ENCODE measurements at regions not wholly inside any gene's neighbourhood (a gene's known extent, or its start where the extent isn't known, plus 50 kb on each side); places are given as distances from the start of the nearest gene placed in this dataset.
"Not testable (repeated sequence)": the region's sequence is repeated elsewhere in the genome, so short reads cannot be mapped to it uniquely, and the experiment has no call there.

DNA sequence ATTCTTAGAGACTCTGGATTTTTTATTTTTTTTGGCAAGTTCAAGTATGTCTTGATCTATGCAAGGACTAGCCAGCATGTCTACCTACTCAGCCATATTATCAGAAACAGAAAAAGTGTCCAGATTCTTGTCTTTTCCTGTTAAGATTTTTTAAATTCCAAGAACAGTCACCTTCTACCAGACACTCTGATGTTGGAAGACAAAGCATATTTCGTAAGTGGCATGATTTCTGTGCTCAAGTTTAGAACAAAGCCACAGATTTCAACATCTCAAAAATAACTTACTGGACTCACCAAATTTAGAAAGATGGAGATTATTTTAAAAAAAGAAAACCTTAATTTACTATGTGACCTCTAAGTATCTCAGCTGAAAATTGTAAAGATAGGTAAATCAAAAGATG lies 61.9 kb downstream of the GOLGA6L7 start:
- Histone ChIP-seq H3K27me3 (ENCODE audit: control insufficient read depth in 1 of 2, insufficient read depth in 2 of 2, low read length in 2 of 2) (no peaks in the 10 kb centered on the region), H3K36me3 (replicated peaks in 1 of 2; ENCODE audit: control insufficient read depth in 1 of 2, insufficient read depth in 2 of 2, low read length in 2 of 2) (no peaks in the 10 kb centered on the region), H3K9ac (ENCODE audit: insufficient read depth, low read depth, low read length) (no peak overlapping the region), H3K9me3 (ENCODE audit: low read length) (no peaks in the 10 kb centered on the region), H3K4me1 (ENCODE audit: insufficient read depth, low read length) (no peaks in the 10 kb centered on the region), H3K4me3 (replicated peaks in 1 of 3; ENCODE audit: insufficient read depth in 1 of 3, low read depth in 2 of 3, low read length in 3 of 3) (no peak overlapping the region), H3K27ac (ENCODE audit: extremely low read length, insufficient read depth, low read length) (no peak overlapping the region), H3K4me2 (ENCODE audit: low read depth, low read length) (no peak overlapping the region), H4K20me1 (ENCODE audit: insufficient read depth, low read length) (no peaks in the 10 kb centered on the region), H3K79me2 (ENCODE audit: insufficient read depth, low read length) (no peaks in the 10 kb centered on the region), H2AFZ (ENCODE audit: low read length) (no peak overlapping the region)
- TF ChIP-seq NR2F2 (IDR thresholded peaks at IDR 0.05; ENCODE audit: borderline replicate concordance, low read depth) (no peak), JARID2 (CRISPR knock-in tag; IDR thresholded peaks at IDR 0.05; ENCODE audit: insufficient replicate concordance) (no peak), ZNF543 (CRISPR knock-in tag; IDR thresholded peaks at IDR 0.05) (no peak), ZNF557 (CRISPR knock-in tag; IDR thresholded peaks at IDR 0.05) (no peak), RBM22 (optimal IDR thresholded peaks at IDR 0.05; ENCODE audit: low read length) (no peak), ZNF616 (CRISPR knock-in tag; IDR thresholded peaks at IDR 0.05; ENCODE audit: low read depth) (no peak), NCOA1 (CRISPR knock-in tag; IDR thresholded peaks at IDR 0.05) (no peak), ZNF839 (CRISPR knock-in tag; IDR thresholded peaks at IDR 0.05; ENCODE audit: borderline replicate concordance) (no peak)
- TF ChIP-seq, protein P1, sequence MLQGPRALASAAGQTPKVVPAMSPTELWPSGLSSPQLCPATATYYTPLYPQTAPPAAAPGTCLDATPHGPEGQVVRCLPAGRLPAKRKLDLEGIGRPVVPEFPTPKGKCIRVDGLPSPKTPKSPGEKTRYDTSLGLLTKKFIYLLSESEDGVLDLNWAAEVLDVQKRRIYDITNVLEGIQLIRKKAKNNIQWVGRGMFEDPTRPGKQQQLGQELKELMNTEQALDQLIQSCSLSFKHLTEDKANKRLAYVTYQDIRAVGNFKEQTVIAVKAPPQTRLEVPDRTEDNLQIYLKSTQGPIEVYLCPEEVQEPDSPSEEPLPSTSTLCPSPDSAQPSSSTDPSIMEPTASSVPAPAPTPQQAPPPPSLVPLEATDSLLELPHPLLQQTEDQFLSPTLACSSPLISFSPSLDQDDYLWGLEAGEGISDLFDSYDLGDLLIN (CRISPR knock-in tag; IDR thresholded peaks at IDR 0.05; ENCODE audit: borderline replicate concordance): no peak
- TF ChIP-seq, protein P2, sequence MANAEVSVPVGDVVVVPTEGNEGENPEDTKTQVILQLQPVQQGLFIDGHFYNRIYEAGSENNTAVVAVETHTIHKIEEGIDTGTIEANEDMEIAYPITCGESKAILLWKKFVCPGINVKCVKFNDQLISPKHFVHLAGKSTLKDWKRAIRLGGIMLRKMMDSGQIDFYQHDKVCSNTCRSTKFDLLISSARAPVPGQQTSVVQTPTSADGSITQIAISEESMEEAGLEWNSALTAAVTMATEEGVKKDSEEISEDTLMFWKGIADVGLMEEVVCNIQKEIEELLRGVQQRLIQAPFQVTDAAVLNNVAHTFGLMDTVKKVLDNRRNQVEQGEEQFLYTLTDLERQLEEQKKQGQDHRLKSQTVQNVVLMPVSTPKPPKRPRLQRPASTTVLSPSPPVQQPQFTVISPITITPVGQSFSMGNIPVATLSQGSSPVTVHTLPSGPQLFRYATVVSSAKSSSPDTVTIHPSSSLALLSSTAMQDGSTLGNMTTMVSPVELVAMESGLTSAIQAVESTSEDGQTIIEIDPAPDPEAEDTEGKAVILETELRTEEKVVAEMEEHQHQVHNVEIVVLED (CRISPR knock-in tag; IDR thresholded peaks at IDR 0.05; ENCODE audit: borderline replicate concordance): no peak
- TF ChIP-seq, protein P3, sequence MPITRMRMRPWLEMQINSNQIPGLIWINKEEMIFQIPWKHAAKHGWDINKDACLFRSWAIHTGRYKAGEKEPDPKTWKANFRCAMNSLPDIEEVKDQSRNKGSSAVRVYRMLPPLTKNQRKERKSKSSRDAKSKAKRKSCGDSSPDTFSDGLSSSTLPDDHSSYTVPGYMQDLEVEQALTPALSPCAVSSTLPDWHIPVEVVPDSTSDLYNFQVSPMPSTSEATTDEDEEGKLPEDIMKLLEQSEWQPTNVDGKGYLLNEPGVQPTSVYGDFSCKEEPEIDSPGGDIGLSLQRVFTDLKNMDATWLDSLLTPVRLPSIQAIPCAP (CRISPR knock-in tag; IDR thresholded peaks at IDR 0.05; ENCODE audit: low read depth): no peak
- WGBS (ENCODE audit: low lambda C conversion rate): 11% methylated on average over 1 of the region's 1 CpG
- ATAC-seq: no peak
- in situ Hi-C loops (cut with HindIII; ENCODE audit: extremely low pct_ligation_motif_present, low pct_unique_long_range_greater_than_20kb) (no loop called here), intact Hi-C loops (cut with micrococcal nuclease; ENCODE audit: unreplicated experiment) (no loop called here)
- ChIA-PET POLR2A (no interaction called here), CTCF (ENCODE audit: low intra/inter-chr PET ratio, low total read pairs) (no interaction called here)
- DNase-seq (ENCODE audit: low spot score): no peak
- no TSS peak for BruUV-seq (replicated peaks)
- FAIRE-seq: no peak

DNA sequence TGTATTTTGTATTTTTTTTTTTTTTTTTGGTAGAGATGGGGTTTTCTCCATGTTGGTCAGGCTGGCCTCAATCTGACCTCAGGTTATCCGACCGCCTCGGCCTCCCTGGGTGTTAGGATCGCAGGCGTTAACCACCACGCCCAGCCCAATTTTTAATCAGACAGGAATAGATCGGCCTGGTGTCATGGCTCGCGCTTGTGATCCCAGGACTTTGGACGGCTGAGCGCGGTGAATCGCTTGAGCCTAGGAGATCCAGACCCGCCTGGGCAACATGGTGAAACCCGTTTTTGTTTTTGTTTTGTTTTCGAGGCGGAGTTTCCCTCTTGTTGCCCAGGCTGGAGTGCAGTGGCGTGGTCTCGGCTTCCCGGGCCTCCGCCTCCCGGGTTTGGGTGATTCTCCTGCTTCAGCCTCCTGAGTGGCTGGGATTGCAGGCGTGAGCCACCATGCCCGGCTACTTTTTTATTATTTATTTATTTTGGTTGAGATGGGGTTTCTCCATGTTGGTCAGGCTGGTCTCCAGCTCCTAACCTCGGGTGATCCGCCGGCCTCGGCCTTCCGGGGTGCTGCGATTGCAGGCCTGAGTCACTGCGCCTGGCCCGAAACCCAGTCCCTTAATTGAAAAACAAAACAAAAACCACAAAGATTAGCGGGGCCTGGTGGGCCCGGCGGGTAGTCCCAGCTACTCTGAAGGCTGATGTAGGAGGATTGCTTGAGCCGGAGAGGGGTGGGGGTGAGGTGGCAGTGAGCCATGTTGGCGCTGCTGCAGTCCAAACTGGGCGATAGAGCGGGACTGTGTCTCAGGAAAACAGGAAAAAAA lies 63.9 kb downstream of the GOLGA6L7 start:
- H3K4me2 ChIP-seq (ENCODE audit: low read depth, low read length); intact Hi-C loops (cut with micrococcal nuclease; ENCODE audit: unreplicated experiment); H3K9me3 ChIP-seq (ENCODE audit: low read length); H3K4me3 ChIP-seq (replicated peaks in 1 of 3; ENCODE audit: insufficient read depth in 1 of 3, low read depth in 2 of 3, low read length in 3 of 3); H4K20me1 ChIP-seq (ENCODE audit: insufficient read depth, low read length); ATAC-seq; CTCF ChIA-PET (ENCODE audit: low intra/inter-chr PET ratio, low total read pairs); H3K4me1 ChIP-seq (ENCODE audit: insufficient read depth, low read length); H3K27me3 ChIP-seq (ENCODE audit: control insufficient read depth in 1 of 2, insufficient read depth in 2 of 2, low read length in 2 of 2); in situ Hi-C loops (cut with HindIII; ENCODE audit: extremely low pct_ligation_motif_present, low pct_unique_long_range_greater_than_20kb); H3K9ac ChIP-seq (ENCODE audit: insufficient read depth, low read depth, low read length); H3K27ac ChIP-seq (ENCODE audit: extremely low read length, insufficient read depth, low read length); DNase-seq (ENCODE audit: low spot score); POLR2A ChIA-PET; H3K36me3 ChIP-seq (replicated peaks in 1 of 2; ENCODE audit: control insufficient read depth in 1 of 2, insufficient read depth in 2 of 2, low read length in 2 of 2); H2AFZ ChIP-seq (ENCODE audit: low read length); FAIRE-seq; H3K79me2 ChIP-seq (ENCODE audit: insufficient read depth, low read length); BruUV-seq (replicated peaks): not testable (repeated sequence)
- 86% methylated on average over 39 of the region's 39 CpGs for WGBS (ENCODE audit: low lambda C conversion rate)

Measured in HepG2 (cell line).